PC-3 (cell line): ENCODE measurements at regions not wholly inside any gene's neighbourhood (a gene's known extent, or its start where the extent isn't known, plus 50 kb on each side); places are given as distances from the start of the nearest gene placed in this dataset.

Experiments used
- EZH2phosphoT487 ChIP-seq: fragments of 300-600 bp; sonication (generic); IDR thresholded peaks from 2 replicates; pipeline ENCODE4 v1.6.1; 2018; ENCODE audit warnings: mild to moderate bottlenecking, antibody characterized with exemption, low read length, borderline replicate concordance
- TF ChIP-seq, protein P1 (sequence below): fragments of 300-600 bp; sonication (generic); conservative IDR thresholded peaks from 2 replicates; pipeline ENCODE4 v1.5.1; 2017; ENCODE audit warnings: antibody characterized with exemption, low read depth, mild to moderate bottlenecking, low read length

GRCh38 chr19:29450306-29450705 is 75.5 kb upstream of the VSTM2B start:
- TF ChIP-seq EZH2phosphoT487, result no peak
- TF ChIP-seq, protein P1, sequence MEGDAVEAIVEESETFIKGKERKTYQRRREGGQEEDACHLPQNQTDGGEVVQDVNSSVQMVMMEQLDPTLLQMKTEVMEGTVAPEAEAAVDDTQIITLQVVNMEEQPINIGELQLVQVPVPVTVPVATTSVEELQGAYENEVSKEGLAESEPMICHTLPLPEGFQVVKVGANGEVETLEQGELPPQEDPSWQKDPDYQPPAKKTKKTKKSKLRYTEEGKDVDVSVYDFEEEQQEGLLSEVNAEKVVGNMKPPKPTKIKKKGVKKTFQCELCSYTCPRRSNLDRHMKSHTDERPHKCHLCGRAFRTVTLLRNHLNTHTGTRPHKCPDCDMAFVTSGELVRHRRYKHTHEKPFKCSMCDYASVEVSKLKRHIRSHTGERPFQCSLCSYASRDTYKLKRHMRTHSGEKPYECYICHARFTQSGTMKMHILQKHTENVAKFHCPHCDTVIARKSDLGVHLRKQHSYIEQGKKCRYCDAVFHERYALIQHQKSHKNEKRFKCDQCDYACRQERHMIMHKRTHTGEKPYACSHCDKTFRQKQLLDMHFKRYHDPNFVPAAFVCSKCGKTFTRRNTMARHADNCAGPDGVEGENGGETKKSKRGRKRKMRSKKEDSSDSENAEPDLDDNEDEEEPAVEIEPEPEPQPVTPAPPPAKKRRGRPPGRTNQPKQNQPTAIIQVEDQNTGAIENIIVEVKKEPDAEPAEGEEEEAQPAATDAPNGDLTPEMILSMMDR, result no peak
